GM18505 (cell line): ENCODE measurements at regions not wholly inside any gene's neighbourhood (a gene's known extent, or its start where the extent isn't known, plus 50 kb on each side); places are given as distances from the start of the nearest gene placed in this dataset.

Experiments
- ATAC-seq: cut with Tn5 transposase; IDR thresholded peaks from one replicate; pipeline ENCODE4 v1.9.1; 2021; ENCODE audit not compliant: unreplicated experiment
- POLR2A ChIP-seq: IDR thresholded peaks from 4 replicates; pipeline ENCODE4 v1.6.1; 2011; ENCODE audit warnings: borderline replicate concordance; ENCODE audit not compliant: insufficient read depth, insufficient read length; ENCODE audit errors: extremely low read depth

DNA sequence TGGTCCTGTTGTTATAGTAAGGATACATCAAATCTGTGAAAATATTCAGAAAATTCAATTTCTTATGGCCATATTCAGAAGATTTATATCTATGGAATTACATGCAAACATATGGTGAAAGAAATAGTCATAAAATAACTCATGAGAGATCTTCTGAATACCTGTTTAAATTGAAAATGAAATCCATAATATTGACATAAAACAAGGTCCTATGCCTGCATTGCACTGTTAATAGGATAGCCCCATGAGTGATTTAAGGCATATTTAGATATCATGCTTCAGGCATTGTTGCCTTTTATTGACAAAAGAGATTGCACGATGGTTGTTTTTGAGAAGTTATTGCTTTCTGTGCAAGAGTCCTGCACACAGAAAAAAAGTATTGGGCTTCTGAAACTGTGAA lies 591.7 kb upstream of the ZNF717 start:
- no peak for ATAC-seq
- TF ChIP-seq POLR2A, result no peak

DNA sequence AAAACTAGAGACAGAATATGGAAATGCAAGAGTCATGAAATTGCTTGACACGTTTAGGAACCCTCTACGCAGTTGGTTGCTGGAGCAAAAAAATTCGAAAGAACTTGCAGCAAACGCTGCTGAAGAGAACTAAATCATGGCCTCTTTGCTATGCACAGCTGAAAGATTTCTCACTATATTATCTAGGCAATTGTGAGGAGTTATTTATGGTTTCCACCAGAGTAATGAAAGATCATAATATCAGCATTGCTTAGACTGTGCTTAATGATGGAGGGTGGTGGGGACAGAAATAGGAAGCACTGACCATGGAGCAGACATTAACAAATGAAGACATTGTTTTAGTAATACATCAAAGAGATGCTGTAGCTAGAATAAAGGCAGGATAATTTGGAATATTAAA lies 593.4 kb upstream of the ZNF717 start:
- no peak for ATAC-seq
- TF ChIP-seq POLR2A, result no peak

DNA sequence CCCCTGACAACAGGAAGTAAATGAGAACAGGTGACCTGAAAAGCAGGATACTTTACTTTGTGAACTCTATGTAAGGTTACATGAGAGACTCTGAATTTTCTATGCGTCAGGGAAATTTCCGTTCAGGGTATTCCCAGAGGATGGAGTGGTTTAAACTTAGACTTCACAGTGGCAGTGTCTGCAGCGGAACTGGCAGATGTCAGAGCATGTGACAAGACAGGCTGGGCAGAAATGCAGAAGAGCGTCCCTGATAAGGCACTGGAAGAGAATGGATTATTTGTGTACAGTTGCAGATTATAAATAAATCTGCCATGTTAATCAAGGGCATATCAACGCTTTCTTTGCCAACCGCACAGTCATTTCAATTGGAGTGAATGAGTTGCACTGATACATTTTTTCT lies 598.4 kb upstream of the ZNF717 start:
- no peak for ATAC-seq
- no peak for TF ChIP-seq POLR2A

DNA sequence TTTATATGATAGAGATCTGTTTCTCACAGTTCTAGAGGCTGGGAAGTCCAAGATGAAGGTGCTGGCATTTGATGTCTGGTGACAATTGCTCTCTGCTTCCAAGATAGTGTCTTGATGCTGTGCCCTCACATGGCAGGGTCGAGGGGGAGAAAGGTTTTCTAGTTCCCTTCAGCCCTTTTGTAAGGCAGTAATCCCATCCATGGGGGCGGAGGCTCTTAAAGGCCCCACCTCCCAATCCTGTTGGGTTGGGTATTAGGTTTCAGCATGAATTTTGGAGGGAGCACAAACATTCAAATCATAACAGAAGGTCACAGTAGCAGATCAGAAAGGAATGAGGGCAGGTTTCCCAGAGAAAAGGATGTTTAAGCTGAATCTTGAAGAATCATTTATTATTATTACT lies 601.7 kb upstream of the ZNF717 start:
- TF ChIP-seq POLR2A, result no peak
- ATAC-seq, result no peak

DNA sequence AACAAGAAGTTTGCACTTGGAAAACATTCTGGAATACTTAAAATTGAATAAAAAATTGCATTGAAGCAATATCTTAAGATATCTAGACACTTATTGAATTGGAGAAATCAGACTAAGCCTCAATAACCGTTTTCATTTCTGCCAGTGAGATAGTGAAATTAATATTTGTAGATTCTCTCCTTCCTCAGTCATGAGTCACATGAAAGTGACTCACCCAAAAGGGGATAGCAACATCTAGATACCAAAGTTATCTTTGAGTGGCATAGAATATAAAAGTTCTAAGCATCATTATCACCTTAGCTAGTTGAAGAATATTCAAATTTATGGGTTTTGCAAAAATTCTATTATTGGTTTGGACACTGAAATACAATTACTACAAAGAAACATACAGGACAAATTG lies 614.8 kb upstream of the ZNF717 start:
- TF ChIP-seq POLR2A, result no peak
- no peak for ATAC-seq

DNA sequence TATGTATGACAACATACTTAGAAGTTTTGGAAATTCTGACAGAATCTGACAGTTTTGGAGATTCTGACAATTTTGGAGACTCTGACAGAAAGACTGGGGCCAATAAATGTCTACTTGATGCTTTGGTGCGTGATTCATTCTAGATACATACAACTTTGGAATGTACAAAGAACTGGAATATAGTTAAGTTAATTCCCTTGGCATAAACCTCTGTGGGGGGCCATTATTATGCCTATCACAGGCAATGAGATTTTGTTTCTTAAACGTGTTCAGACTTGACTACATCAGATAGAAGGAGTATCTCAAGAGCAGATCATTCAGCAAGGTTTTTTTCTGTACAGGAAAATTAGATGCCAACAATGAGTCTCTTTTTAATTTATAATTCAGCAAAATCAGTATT lies 617.6 kb upstream of the ZNF717 start:
- no peak for TF ChIP-seq POLR2A

DNA sequence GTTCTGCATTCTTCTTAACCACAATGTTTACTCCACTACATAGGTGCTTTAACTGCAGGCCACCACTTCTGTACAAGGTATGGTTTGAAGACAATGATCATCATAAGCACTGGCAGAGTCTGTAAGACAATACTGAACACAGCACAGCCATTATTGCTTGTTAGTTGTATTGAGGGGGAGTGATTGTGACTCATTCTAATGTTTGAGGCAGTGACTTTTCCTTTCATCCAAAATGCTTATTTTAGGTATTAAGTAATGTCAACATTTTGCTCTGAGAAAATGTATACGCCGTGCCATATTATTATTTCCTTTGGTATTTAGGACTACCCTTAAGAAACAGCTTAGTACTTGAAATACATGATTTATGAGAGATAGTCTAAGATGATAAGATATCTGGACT lies 618.2 kb upstream of the ZNF717 start:
- no peak for TF ChIP-seq POLR2A
- ATAC-seq, result no peak

More for the DNA sequence above, 617.6 kb upstream of the ZNF717 start:
- no peak for ATAC-seq

DNA sequence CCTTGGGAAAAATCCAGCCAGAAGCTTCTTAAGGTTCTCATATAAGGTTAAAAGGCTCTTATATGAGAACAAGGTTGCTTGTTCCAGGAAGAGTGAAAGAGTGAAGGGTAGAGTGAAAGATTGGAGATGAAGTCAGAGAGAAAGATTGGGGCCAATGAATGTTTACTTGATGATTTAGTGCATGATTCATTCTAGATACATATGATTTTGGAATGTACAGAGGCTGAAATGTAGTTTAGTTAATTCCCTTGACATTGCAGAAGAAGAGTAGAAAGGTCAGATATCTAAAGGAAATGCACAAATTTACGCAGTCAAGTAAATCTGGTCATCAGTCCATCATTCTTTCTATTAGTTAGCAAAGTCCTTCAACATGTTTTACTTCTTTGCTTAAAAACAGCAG lies 619.8 kb upstream of the ZNF717 start:
- no peak for TF ChIP-seq POLR2A
- ATAC-seq, result no peak

DNA sequence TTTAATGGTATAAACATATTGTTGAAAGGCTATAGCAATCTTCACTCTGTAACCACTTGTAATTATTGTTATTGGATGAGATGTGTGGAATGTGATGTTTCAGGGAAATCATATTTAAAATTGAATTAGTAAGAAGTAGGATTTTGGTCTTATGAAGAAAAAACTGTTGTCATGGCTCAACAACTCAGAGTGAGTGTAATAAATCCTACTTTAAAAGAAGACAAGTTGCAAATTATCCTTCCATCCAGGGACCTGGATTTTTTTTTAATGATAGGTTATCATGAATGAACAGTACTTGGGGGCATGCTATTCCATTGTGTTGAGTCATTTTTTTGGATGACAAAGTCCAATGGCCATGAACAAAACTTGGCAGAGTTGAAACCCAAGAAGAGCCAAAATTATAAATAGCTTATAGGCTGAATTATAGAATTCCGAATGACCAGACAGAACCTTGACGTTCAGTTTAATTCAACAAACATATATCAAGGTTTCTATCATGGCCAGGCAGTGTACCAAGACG lies 625.5 kb upstream of the ZNF717 start:
- no peak for TF ChIP-seq POLR2A
- ATAC-seq, result no peak

DNA sequence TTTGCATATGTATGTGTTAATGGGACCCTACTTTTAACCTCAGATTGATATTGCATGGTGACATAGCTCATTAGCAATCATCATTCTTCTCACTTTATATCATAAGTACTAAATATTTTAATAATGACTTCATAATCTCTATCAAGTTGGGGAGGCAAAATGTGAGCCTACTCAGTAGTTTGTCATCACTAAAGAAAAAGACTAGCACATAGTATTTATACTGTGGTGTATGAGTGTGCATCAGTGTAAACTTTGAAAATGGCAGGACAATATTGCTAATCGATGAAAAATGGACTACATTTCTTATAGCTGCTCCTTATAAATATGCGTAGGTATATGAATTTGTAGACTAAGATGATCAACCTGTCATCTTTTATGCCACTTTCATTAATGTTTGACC lies 624.5 kb upstream of the ROBO2 start:
- TF ChIP-seq POLR2A, result no peak
- ATAC-seq, result no peak

DNA sequence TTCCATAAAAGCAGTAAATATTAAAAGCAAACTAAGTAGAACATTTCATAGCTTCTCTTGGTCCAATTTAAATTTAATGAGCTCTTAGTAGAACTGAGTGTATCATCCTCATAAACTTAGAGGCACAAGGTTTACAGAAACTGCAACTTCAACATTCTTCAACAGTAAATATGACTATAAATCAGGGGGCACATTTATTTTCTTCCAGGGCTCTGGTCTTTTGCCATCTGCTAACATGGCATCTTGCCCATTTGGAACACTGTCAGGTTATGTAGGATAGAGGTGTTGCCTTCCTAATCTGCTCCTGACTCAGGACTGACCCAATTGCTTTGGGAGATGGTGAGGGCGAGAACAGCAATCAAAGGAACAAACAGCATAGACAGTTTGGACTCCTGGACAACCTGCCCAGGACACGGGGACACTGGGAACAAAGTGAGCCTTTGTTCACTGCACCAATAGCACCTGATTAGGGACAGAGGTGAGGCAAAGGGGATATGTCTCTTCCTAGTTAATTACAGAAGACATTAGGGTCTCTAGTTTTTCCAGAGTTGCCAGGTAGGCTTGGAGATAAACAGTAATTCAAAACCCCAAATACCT lies 610.2 kb upstream of the ROBO2 start:
- ATAC-seq, result no peak
- TF ChIP-seq POLR2A, result no peak

DNA sequence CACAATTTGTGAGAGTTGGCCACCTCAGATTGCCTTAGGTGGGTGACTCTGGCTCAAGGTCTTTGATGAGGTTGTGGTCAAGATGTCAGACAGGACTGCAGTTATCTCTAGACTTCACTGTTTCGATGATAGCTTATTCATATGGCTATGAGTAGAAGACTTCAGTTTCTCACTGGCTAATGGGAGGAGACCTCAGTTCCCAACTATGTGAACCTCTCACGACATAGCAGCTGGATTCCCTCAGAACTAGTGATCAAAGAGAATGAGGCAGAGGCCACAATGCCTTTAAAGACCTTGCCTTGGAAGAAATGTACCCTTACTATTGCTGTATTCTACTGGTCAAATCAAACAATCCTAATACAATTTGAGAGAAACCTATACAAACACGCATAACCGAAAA lies 607.5 kb upstream of the ROBO2 start:
- no peak for TF ChIP-seq POLR2A
- ATAC-seq, result no peak

DNA sequence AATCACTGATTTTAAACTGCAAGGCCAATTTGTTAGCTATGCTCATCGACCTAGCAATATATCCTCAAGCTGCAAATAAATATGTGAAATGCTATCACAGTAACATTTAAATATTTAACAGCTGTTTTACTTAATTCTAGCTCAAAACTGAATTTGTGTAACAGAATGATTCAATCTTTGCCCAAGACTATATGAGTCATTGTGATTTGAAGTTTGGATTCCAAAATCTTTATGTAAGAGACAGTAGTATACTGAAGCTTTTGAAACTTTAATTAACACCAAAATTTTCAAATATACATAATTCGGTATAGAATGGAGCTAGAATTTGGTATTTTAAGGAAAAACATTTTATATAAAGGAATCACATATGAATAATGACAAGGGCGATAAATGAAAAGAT lies 603.0 kb upstream of the ROBO2 start:
- no peak for ATAC-seq
- TF ChIP-seq POLR2A, result no peak

DNA sequence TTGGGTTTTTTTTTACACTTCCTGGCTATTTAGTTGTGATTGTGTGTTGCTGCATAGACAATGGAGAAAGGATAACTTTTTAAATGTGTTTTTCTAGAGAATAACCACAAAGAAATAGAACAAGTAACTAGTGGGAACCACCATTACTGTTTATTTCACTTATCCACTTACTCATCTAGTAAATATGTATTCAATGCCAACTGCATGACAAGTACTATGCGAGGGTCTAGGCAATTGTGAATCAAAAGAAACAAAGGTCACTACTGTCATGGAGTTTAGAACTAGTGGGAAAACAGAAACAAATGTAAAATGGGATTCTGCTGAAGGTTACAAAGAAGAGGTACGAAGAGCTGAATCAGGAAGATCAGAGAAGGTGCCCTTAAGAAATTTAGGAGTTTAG lies 600.9 kb upstream of the ROBO2 start:
- ATAC-seq, result no peak
- TF ChIP-seq POLR2A, result no peak

DNA sequence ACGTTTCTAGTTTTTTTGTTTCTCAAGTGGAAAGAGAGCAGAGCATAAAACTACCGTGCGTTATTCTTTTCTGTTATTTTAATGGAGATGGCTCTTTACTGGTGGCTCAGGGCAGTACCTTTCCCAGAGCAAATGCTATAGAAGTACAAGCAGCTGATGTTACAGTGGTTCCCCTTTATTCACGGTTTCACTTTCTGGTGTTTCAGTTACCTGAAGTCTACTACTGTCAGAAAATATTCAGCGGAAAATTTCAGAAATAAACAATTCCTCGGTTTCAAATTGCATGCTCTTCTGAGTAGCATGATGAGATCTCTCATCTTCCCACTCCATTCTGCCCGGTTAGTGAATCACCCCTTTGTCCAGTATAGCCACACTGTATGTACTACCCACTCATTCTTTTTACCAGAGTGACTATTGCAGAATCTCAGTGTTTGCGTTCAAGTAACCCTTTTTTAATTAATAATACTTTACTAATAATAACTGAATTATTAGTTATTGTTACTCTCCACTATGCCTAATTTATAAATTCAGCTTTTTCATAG lies 597.5 kb upstream of the ROBO2 start:
- TF ChIP-seq POLR2A, result no peak
- ATAC-seq, result no peak

DNA sequence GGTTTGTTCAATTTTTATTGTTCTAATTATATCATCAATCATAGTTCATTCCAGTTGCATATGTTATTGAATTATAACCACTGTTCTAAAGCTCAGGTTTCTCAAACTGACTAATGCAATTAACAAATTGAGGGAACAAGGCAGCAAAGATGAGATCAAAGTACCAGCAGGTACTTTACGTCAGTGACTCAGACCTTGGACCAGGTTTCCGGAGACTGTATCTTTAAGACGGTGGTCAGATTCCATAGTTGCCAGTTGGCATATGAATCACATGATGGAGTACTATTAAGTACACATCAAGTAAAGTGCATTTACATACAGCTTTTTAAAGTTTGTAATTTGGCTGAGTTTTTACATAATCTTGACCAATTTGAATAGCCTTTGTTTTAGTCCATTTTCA lies 583.6 kb upstream of the ROBO2 start:
- no peak for ATAC-seq
- TF ChIP-seq POLR2A, result no peak

DNA sequence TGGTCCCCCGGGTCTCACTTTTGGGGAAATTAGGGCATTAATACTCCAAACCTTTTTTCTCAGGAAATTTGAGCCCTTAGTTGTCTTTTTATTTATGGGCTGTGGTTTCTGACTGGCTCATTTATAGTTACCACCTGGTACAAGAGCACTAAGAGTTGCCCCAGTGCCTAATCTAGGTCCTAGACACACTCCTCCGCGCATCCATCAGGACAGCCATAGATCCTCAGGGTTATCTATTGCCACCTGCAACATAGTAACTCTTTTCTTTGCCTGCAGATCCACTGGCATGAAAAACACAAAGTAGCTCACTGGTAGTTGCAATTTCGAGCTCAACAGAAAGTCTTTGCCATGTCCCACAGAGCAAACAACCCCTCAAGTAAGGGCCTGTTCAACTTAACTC lies 576.4 kb upstream of the ROBO2 start:
- TF ChIP-seq POLR2A, result no peak
- ATAC-seq, result no peak
